ENCODE measurements at regions not wholly inside any gene's neighbourhood (a gene's known extent, or its start where the extent isn't known, plus 50 kb on each side); places are given as distances from the start of the nearest gene placed in this dataset.
A peak's percentile ranks its signal among the peaks of the same experiment; 100 is the strongest.
"Not testable (repeated sequence)": the region's sequence is repeated elsewhere in the genome, so short reads cannot be mapped to it uniquely, and the experiment has no call there.

GRCh38 chr2:159880729-159881128 lies 82.7 kb upstream of the CD302 start:
- peaks cover 86% of the 10 kb centered on the region for H3K36me3 ChIP-seq
- no peak overlapping the region for H3K4me3 ChIP-seq (ENCODE audit: low read depth in 1 of 2, low read length in 1 of 2)
- H3K27me3 ChIP-seq, result no peaks in the 10 kb centered on the region
- H3K27ac ChIP-seq, result no peak overlapping the region
- H3K4me1 ChIP-seq (ENCODE audit: control insufficient read depth in 1 of 2, insufficient read depth in 1 of 2, low read depth in 1 of 2, low read length in 1 of 2), result no peaks in the 10 kb centered on the region
- no peaks in the 10 kb centered on the region for H3K9me3 ChIP-seq
- TF ChIP-seq, protein P1, sequence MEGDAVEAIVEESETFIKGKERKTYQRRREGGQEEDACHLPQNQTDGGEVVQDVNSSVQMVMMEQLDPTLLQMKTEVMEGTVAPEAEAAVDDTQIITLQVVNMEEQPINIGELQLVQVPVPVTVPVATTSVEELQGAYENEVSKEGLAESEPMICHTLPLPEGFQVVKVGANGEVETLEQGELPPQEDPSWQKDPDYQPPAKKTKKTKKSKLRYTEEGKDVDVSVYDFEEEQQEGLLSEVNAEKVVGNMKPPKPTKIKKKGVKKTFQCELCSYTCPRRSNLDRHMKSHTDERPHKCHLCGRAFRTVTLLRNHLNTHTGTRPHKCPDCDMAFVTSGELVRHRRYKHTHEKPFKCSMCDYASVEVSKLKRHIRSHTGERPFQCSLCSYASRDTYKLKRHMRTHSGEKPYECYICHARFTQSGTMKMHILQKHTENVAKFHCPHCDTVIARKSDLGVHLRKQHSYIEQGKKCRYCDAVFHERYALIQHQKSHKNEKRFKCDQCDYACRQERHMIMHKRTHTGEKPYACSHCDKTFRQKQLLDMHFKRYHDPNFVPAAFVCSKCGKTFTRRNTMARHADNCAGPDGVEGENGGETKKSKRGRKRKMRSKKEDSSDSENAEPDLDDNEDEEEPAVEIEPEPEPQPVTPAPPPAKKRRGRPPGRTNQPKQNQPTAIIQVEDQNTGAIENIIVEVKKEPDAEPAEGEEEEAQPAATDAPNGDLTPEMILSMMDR (IDR thresholded peaks at IDR 0.05), result no peak

GRCh38 chr2:159879051-159879604 lies 81.1 kb upstream of the CD302 start:
- Histone ChIP-seq H3K4me1 (ENCODE audit: control insufficient read depth in 1 of 2, insufficient read depth in 1 of 2, low read depth in 1 of 2, low read length in 1 of 2) (no peaks in the 10 kb centered on the region), H3K27ac (no peak overlapping the region), H3K36me3 (peaks cover 76% of the 10 kb centered on the region), H3K4me3 (ENCODE audit: low read depth in 1 of 2, low read length in 1 of 2) (no peak overlapping the region), H3K27me3 (no peaks in the 10 kb centered on the region), H3K9me3 (no peaks in the 10 kb centered on the region)
- TF ChIP-seq, protein P1 (IDR thresholded peaks at IDR 0.05), result no peak

DNA sequence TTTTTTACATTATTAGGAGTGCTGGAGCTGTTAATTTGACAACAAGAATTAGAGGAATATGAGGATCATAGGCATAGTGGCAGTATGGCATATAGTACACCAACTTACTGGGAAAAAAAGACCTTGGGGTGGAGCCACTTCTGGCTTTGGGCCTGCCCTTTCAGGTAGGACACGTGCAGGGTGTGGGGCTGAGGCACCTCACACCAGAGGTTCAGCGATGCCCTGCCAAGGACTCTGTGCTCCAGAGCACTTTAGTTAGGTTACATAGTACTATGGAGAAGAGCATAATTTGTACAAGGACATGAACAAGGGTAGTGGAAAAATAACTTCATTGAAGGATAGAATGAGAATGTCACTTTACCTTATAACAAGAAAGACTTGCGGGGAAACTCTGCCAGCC lies 77.1 kb upstream of the CD302 start:
- Histone ChIP-seq H3K9me3 (no peaks in the 10 kb centered on the region), H3K4me1 (ENCODE audit: control insufficient read depth in 1 of 2, insufficient read depth in 1 of 2, low read depth in 1 of 2, low read length in 1 of 2) (no peaks in the 10 kb centered on the region), H3K27ac (peak overlapping the region; percentile 56), H3K36me3 (peaks cover 58% of the 10 kb centered on the region), H3K4me3 (ENCODE audit: low read depth in 1 of 2, low read length in 1 of 2) (no peak overlapping the region), H3K27me3 (no peaks in the 10 kb centered on the region)
- TF ChIP-seq, protein P1 (IDR thresholded peaks at IDR 0.05), result no peak

DNA sequence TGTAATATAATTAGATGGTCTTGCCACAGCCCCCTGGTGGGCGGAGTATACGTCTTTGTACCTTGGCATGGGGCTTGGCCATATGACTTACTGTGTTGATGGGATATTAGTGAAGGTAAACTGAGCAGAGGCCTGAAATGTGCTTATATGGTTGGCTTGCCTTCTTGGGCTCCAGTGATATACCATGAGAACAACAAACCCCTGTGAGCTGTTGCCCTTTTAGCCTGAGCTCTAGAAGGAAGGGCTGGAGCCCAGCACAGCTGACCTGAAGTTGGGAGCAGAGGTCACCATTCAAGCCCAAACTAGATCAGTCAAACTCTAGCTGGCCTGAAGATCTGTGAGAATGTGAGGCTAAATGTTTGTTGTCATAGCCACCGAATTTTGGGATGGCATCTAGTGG lies 75.2 kb upstream of the CD302 start:
- peaks cover 50% of the 10 kb centered on the region for H3K36me3 ChIP-seq
- peak overlapping the region; percentile 41 for H3K27ac ChIP-seq
- H3K27me3 ChIP-seq, result no peaks in the 10 kb centered on the region
- no peak overlapping the region for H3K4me3 ChIP-seq (ENCODE audit: low read depth in 1 of 2, low read length in 1 of 2)
- H3K9me3 ChIP-seq, result no peaks in the 10 kb centered on the region
- TF ChIP-seq, protein P1 (IDR thresholded peaks at IDR 0.05), result no peak
- H3K4me1 ChIP-seq (ENCODE audit: control insufficient read depth in 1 of 2, insufficient read depth in 1 of 2, low read depth in 1 of 2, low read length in 1 of 2), result no peaks in the 10 kb centered on the region

GRCh38 chr2:159872353-159872752 lies 74.3 kb upstream of the CD302 start:
- peak overlapping the region; percentile 41 for H3K27ac ChIP-seq
- TF ChIP-seq, protein P1 (IDR thresholded peaks at IDR 0.05), result no peak
- H3K36me3 ChIP-seq, result peaks cover 48% of the 10 kb centered on the region
- H3K4me3 ChIP-seq (ENCODE audit: low read depth in 1 of 2, low read length in 1 of 2), result no peak overlapping the region
- H3K27me3 ChIP-seq, result no peaks in the 10 kb centered on the region
- no peaks in the 10 kb centered on the region for H3K9me3 ChIP-seq
- H3K4me1 ChIP-seq (ENCODE audit: control insufficient read depth in 1 of 2, insufficient read depth in 1 of 2, low read depth in 1 of 2, low read length in 1 of 2), result no peaks in the 10 kb centered on the region

GRCh38 chr2:159868598-159869159 lies 70.7 kb upstream of the CD302 start:
- H3K27ac ChIP-seq; H3K27me3 ChIP-seq; H3K4me3 ChIP-seq (ENCODE audit: low read depth in 1 of 2, low read length in 1 of 2); H3K9me3 ChIP-seq; H3K4me1 ChIP-seq (ENCODE audit: control insufficient read depth in 1 of 2, insufficient read depth in 1 of 2, low read depth in 1 of 2, low read length in 1 of 2): not testable (repeated sequence)
- peaks cover 50% of the 10 kb centered on the region for H3K36me3 ChIP-seq

All from neutrophil (primary cell).